ENCODE measurements at regions not wholly inside any gene's neighbourhood (a gene's known extent, or its start where the extent isn't known, plus 50 kb on each side); places are given as distances from the start of the nearest gene placed in this dataset.
"Not testable (repeated sequence)": the region's sequence is repeated elsewhere in the genome, so short reads cannot be mapped to it uniquely, and the experiment has no call there.

DNA sequence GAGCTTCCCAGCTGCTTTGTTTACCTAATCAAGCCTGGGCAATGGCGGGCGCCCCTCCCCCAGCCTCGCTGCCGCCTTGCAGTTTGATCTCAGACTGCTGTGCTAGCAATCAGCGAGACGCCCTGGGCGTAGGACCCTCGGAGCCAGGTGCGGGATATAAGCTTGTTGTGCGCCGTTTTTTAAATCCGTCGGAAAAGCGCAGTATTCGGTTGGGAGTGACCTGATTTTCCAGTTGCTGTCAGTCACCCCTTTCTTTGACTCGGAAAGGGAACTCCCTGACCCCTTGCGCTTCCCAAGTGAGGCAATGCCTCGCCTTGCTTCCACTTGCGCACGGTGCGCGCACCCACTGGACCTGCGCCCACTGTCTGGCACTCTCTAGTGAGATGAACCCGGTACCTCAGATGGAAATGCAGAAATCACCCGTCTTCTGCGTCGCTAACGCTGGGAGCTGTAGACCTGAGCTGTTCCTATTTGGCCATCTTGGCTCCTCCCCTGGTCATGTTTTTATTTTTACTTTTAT, 635.8 kb upstream of the MIS18BP1 start:
- intact Hi-C loops (cut with DNase I) = loop anchor here in 1 of 2 donors (10.0 kb wide), 1 partner anchor 294 kb away; no protein-coding TSS in a partner anchor
- not testable (repeated sequence) for DNase-seq (ENCODE audit: low spot score)

DNA sequence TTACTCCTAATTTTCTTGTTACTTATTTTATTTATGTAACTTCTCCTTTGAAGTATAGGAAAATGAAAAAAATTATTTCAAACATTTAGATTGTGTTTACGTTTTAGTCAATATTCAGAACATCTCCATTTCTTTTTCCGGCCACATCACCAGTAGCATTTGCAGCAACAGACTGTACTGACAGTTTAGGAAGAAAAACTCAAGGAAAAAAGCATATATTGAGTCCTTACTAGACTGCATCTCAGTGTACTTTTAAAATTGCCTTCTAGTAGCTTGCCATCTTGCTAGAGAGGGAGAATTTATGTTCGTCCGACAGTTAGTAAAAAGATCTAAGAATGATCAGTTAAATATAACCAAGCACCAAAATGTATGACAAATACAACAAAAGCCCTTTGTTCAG, 625.0 kb upstream of the MIS18BP1 start:
- intact Hi-C loops (cut with DNase I) = no loop called here
- DNase-seq (ENCODE audit: low spot score) = no peak

- DNase-seq (ENCODE audit: low spot score) = no peak
- intact Hi-C loops (cut with DNase I) = no loop called here
These were observed 615.9 kb upstream of the MIS18BP1 start for GRCh38 chr14:45868863-45869262.

GRCh38 chr14:45868377-45868776, 615.4 kb upstream of the MIS18BP1 start:
- no peak for DNase-seq (ENCODE audit: low spot score)
- intact Hi-C loops (cut with DNase I) = no loop called here

DNA sequence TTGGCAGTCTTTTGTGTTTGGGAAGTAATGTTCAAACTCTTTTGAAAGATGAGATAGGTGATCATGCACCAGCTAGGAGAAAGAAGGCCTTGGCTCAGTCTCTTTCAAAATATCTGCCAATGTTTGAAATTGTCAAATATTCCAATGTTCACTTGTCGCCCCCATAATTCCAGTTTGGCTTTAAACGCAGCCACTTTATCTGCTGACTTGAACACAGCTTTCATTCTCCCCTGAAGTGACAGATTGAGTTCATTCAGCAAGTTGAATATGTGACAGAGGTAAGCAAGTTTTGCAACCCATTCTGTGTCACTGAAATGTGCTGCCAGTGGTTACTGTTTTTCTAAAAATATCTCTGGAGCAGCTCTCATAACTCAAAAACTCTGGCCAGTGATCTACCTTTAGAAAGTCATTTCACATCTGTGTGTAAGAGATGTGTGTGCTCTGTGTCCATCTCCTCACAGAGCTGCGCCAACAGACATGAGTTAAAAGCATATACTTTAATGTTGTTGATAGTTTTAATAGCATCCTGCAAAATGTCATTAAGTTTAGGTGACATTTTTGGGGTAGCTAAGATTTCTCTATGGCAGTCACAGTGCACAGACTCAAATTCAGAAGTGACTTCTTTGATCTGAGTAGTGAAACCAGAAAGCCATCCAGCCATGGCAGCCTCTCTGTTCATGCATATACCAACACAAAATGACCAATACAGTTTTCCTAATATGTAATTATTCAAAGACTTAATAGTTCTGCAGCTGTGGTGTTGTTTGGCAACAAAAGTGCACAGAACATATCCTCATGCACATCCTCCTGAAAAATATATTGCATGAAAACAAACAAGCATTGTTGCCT, 614.3 kb upstream of the MIS18BP1 start:
- intact Hi-C loops (cut with DNase I) = no loop called here
- no peak for DNase-seq (ENCODE audit: low spot score)

DNA sequence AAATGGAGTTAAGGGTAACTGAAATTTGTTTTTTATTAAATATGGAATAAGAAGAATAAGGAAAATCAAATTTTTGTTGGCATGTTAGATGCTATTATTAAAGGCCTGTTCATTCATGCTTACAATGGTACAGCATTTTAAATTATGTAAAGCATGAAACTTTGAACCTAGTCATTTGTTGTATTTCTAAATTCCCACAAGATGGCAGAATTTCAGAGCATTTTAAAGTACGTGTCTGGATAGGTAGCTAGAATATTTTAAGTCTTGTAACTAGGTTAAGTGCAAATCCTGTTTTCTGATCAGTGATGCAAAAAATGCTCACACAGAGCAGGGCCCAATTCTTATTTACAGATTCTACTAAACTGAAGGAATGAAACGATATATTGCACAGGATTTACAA, 585.6 kb upstream of the MIS18BP1 start:
- no peak for DNase-seq (ENCODE audit: low spot score)
- intact Hi-C loops (cut with DNase I) = no loop called here

DNA sequence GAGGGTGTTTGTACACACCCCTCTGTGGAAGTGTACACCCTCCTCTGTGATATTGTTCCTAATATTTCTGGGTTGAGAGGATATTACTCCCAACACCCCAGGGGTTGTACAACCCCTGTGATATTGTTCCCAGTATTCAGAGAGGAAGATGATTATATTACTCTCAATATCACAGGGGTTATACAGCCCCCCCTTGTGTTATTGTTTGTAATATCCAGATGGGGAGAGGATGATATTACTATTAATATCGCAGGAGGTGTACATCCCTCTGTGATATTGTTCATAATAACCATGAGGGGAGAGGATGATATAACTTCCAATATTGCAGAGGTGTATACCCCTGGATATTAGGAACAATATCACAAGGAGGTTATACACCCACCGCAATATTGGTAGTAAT, 566.1 kb upstream of the MIS18BP1 start:
- DNase-seq (ENCODE audit: low spot score) = no peak
- intact Hi-C loops (cut with DNase I) = no loop called here

DNA sequence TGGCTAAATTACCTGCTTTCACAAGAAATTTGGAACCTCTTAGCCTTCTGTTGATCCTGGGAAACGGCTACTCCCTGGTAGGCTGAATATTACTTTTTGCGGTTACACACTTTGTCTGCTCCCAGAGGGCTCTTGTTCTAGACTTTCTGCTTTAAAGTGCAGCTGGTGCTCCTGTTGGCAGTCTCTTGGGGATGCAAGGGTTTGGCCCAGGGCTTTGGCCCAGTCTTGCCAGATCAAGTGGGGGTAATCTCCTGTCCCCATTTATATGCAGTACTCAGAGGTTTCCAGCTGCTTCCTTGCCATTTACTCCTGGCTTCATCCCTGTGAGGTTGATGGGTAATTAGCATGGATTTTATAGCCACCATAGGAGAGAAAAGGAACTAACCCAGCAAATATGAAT, 558.2 kb upstream of the MIS18BP1 start:
- intact Hi-C loops (cut with DNase I) = no loop called here
- DNase-seq (ENCODE audit: low spot score) = no peak

DNA sequence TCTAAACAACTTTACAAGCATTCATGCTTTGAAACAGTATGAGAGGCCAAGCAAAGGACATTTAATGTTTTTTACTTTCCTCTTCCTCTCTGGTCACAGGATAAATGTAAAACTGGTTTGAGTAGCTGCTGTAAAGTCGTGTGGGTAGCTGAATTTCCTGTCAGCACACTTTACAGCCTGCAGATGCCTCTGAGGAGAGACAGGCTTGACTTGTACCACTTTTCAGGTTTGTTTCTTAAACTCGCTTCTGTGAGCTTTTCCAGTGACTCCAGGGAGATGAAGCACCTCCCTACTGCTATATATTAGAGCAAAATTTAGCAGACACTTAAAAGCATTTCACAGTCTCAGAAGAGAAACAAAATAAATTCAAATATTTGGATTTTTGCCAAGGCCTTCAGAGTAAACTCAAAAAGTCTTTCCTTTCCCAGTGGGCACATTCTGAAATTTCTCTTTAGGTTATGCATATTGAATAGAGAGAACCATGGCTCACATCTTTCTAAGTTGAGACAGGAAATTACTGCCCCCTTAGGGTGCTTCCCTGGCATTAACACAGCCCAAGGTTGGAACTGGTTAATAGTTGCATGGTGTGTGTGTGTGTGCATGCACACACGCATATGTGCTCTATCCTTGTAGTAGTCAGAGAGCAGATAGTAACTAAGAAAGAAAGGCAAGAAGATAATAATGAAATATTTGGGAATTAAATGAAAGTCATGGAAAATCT, 557.3 kb upstream of the MIS18BP1 start:
- no peak for DNase-seq (ENCODE audit: low spot score)
- intact Hi-C loops (cut with DNase I) = no loop called here

DNA sequence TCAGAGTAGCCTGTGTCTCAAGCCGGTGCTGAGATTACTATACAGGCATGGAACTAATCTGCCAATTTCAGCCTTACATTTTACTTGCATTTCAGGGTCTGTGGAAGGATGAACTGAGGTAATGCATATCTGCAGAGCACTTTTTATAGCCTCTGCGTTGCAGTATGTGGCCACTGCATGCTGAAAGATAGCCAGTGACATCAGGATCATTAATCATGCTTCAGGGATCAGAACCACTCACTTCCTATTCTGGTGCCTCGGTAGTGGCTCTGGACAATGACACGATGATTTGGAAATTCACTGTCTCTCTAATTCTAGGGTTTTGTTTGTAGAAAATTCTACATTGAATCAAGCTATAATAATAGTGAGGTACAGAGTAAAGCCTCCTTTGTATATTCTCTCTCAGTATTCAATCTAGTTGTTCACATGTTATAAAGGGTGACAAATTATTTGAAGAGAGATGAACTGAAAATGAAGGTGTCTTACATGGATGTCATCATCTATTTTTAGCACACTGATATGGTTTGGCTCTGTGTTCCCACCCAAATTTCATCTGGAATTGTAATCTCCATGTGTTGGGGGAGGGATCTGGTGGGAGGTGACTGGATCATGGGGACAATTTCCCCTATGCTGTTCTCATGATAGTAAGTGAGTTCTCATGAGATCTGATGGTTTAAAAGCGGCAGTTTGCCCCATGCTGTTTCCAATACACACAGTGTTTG, 554.3 kb upstream of the MIS18BP1 start:
- intact Hi-C loops (cut with DNase I) = no loop called here
- DNase-seq (ENCODE audit: low spot score) = no peak

DNA sequence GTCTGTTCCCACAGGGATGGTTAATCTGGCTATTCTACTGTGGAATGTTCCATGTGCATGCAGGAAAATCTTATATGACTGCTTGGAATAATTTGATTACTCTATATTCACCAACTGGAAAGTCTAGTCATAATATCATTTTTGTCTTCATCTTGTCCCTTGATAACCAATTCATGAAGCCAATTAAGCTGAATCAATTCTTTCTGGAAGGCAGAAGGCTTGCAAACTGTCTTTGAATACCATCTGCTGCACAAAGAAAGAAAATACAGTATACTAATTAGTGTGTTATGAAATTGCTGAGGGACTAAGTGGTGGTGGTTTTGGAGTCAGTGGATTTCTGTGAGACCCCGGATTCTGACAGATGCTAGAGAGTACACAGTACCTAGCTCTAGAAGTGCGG, 546.5 kb upstream of the MIS18BP1 start:
- no peak for DNase-seq (ENCODE audit: low spot score)
- intact Hi-C loops (cut with DNase I) = no loop called here

- DNase-seq (ENCODE audit: low spot score) = no peak
These were observed 545.7 kb upstream of the MIS18BP1 start for GRCh38 chr14:45798659-45799058.

DNA sequence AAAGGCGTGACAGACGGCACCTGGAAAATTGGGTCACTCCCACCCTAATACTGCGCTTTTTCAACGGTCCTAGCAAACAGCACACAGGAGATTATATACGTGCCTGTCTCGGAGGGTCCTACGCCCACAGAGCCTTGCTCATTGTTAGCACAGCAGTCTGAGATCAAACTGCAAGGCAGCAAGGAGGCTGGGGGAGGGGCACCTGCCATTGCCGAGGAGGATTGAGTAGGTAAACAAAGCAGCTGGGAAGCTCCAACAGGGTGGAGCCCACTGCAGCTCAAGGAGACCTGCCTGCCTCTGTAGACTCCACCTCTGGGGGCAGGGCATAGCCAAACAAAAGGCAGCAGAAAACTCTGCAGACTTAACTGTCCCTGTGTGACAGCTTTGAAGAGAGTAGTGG, 543.0 kb upstream of the MIS18BP1 start:
- intact Hi-C loops (cut with DNase I); DNase-seq (ENCODE audit: low spot score): not testable (repeated sequence)

More at GRCh38 chr14:45798659-45799058, 545.7 kb upstream of the MIS18BP1 start:
- intact Hi-C loops (cut with DNase I) = no loop called here

GRCh38 chr14:45793081-45793480, 540.1 kb upstream of the MIS18BP1 start:
- DNase-seq (ENCODE audit: low spot score) = no peak
- intact Hi-C loops (cut with DNase I) = no loop called here

DNA sequence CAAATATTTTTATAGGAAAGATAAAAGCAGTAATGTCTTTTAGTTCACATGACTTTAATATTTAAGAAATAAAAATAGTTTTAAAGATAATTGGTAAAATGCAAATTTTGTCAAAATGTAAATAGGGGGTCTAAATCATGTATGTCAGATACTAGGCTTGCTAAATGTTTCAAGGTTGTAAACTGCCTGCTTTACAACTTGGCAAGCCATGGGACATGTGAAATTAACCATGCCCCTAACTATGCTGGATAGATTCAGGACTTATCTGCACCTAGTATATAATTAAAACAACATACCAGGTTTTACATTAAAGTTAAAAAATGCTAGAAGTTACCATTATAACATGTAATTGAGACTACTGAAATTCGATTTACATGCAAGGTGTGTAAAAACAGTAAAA, 537.3 kb upstream of the MIS18BP1 start:
- intact Hi-C loops (cut with DNase I) = no loop called here
- DNase-seq (ENCODE audit: low spot score) = no peak

DNA sequence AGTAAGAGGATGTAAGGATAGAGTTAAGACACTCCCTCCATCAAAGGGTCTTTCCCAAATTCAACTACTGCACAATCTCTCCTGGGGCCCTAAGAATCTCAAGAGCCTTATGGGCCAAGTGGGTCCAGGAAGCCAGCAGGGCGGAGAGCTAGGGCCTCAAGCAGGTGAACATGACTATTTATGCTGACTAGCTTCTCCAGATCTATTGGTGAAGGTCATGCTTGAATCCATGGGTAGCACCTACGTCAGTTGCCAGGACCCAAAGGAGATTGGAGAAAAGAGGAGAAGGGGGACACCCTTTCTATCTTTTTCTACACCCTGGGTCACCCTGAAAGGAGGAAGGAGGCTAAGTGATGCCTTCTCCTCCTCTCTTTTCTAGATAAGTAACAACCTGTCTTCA, 534.2 kb upstream of the MIS18BP1 start:
- intact Hi-C loops (cut with DNase I) = no loop called here
- DNase-seq (ENCODE audit: low spot score) = no peak

- DNase-seq (ENCODE audit: low spot score) = no peak
- intact Hi-C loops (cut with DNase I) = no loop called here
These were observed 533.3 kb upstream of the MIS18BP1 start for GRCh38 chr14:45786266-45786665.

DNA sequence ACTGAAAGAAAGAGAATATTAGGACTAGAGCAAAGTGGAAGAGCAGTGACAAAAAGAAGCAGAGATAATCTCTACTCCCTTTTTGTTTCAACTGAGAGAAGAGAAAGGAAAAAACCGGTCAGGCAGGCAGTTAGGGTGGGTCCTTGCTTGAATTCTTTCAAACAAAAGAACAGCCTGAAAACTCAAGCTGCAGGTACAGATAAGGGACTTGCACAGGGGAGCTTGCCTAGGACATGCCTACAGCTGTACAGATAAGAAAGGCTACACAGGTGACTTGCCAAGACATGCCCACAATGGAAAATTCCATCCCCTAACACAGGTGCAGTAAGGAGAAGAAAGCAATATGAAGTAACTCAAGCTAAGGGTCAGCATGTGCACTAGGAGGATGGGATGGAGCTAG, 532.2 kb upstream of the MIS18BP1 start:
- intact Hi-C loops (cut with DNase I) = no loop called here
- DNase-seq (ENCODE audit: low spot score) = no peak

GRCh38 chr14:45766247-45766646, 513.2 kb upstream of the MIS18BP1 start:
- intact Hi-C loops (cut with DNase I) = no loop called here
- no peak for DNase-seq (ENCODE audit: low spot score)

- intact Hi-C loops (cut with DNase I) = no loop called here
- no peak for DNase-seq (ENCODE audit: low spot score)
These were observed 504.7 kb upstream of the MIS18BP1 start for GRCh38 chr14:45757655-45758054.
